NCI-H2196 treated with DMSO at 0.1 percent for 48 hours (cell line): ENCODE measurements at regions not wholly inside any gene's neighbourhood (a gene's known extent, or its start where the extent isn't known, plus 50 kb on each side); places are given as distances from the start of the nearest gene placed in this dataset.
"Not testable (repeated sequence)": the region's sequence is repeated elsewhere in the genome, so short reads cannot be mapped to it uniquely, and the experiment has no call there.

Experiments
- DNase-seq: peaks from one replicate; lab custom pipeline; 2025; ENCODE audit not compliant: unreplicated experiment; lab: John Stamatoyannopoulos, UW

GRCh38 chr13:38415233-38415632 is 65.6 kb downstream of the UFM1 start:
- no peak for DNase-seq

DNA sequence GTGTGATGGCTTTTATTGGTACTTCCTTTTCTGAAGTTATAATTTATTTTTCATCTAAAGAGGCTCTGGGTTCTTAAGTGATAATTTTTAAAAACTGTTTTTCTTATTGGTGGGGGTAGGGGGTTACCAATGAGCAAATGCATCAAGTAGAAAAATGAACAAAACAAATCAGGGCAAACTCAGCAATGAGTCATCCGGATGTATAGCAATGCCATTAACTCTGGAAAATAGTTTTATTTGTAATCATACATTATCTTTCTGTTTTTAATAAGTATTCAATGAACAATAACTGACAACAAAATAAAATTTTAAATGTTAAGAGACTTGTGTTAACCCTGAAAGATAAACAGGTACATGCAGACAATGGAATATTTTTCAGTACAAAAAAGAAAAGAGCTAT is 67.6 kb downstream of the UFM1 start:
- no peak for DNase-seq

- no peak for DNase-seq
These were observed 68.1 kb downstream of the UFM1 start for GRCh38 chr13:38417727-38418126.

GRCh38 chr13:38418286-38418685 is 68.6 kb downstream of the UFM1 start:
- DNase-seq, result no peak

DNA sequence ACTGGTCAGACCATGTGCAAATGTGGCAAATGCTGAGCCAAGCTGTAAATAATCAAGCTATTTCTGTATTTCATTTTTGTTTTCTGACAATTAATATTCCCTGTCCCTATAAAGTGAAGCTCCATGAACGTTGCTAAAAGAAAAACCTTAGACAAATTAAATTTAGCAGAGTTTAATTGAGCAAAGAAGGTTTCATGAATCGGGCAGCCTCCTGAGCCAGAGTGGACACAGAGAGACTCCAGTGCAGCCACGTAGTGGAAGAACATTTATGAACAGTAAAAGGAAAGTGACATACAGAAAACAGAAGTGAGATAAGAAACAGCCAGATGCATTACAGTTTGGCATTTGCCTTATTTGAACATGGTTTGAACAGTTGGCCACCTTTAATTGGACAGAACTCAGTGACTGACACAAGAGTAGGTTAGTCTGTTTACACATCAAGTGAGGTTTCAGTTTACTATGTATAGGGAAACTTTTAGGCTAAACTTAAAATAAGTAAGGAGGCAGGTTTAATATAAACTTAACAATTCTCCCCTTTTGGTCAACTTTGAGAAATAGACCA is 69.7 kb downstream of the UFM1 start:
- DNase-seq, result no peak

GRCh38 chr13:38421590-38422560 is 72.2 kb downstream of the UFM1 start:
- DNase-seq, result no peak

- no peak for DNase-seq
These were observed 80.3 kb downstream of the UFM1 start for GRCh38 chr13:38429916-38430315.

GRCh38 chr13:38430796-38431195 is 81.1 kb downstream of the UFM1 start:
- DNase-seq, result no peak

DNA sequence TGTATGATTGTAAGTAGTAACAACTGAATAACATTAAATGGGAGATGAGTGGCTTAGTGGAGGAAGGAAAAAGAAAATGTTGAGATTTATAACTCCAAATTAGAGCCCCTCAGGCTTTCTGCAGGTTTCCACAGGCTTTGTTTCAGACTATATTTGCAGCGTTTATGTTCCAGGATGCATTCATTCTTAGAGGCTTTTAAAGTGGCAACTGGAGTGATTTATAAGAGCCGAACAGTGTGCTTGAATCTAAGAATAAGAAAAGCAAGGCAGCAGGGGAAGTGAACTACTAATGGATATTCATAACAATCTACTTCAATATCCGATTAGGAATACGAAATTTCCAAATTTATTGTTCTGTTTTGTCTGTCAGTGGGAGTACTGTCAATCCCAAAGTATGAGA is 91.0 kb downstream of the UFM1 start:
- DNase-seq, result no peak

- DNase-seq, result no peak
These were observed 95.3 kb downstream of the UFM1 start for GRCh38 chr13:38444904-38445303.

DNA sequence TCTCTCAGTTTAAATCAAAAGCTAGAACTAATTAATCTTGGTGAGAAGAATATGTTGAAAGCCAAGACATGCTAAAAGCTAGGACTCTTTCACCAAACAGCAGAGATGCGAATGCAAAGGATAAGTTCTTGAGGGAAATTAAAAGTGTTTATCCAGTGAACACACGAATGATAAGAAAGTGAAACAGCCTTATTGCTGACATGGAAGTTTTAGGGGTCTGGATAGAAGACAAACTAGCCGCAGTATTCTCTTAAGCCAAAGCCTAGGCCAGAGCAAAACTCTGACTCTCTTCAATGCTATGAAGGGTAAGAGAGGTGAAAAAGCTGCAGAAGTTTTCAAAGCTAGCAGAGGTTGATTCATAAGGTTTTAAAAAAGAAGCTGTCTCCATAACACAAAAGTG is 103.0 kb downstream of the UFM1 start:
- DNase-seq, result no peak

GRCh38 chr13:38462605-38463004 is 113.0 kb downstream of the UFM1 start:
- DNase-seq, result no peak

- no peak for DNase-seq
These were observed 113.4 kb downstream of the UFM1 start for GRCh38 chr13:38463048-38463447.

- DNase-seq, result not testable (repeated sequence)
These were observed 122.8 kb downstream of the UFM1 start for GRCh38 chr13:38472411-38472810.

GRCh38 chr13:38473305-38473704 is 123.7 kb downstream of the UFM1 start:
- DNase-seq, result no peak

DNA sequence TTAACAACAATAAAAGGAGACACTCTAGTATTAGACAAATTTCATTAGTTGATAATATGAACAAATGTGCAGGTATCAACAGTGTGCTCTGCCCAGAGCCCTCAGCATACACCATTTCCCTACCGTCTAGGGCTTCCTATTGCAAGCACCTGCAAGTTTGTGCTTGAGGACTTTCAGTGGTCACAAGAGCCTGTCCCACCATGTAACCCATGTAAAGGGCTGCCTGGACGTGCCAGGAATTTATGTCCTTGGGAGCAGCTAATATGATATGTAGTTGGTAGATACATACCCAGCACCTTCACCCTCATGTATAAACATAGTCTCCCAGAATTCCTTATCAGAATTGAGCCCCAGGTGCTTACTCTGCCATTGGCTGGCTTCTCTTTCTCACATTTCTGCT is 128.0 kb downstream of the UFM1 start:
- no peak for DNase-seq

DNA sequence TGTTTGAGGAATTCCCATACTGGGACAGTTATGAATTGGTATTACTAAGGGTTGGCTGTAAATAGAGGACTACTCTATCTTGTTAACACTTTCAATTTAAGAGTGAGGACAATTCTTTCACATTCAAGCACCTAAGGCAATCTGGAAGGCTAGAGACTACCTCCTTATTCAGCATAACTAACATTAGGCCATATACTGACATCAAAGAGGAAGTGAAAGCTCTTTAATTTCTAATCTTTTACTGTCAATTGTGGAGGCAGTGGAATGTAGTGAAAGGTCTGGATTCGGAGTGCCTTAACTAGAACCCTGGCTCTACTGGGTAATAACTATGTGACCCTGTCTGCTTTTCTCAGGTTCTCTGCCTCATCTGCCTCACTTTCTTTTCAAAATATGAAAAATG is 134.0 kb downstream of the UFM1 start:
- no peak for DNase-seq

DNA sequence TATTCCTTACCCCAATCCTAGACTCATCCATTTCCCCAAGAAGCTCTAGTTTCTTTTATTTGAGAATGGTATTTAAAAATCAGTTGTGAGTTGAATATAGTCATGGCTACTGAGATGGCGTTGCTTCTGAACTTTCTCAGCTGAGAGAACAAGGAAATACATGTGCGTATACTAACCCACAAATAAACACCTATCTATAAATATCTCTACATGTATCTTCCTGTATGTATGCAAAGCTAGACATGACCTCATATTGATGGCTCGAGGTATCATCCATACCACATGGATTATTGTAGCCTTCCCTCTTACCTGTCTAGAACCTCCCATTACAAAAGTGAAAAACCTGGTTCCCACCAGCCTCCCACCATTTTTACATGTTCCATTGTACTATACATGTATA is 141.0 kb downstream of the UFM1 start:
- DNase-seq, result no peak

DNA sequence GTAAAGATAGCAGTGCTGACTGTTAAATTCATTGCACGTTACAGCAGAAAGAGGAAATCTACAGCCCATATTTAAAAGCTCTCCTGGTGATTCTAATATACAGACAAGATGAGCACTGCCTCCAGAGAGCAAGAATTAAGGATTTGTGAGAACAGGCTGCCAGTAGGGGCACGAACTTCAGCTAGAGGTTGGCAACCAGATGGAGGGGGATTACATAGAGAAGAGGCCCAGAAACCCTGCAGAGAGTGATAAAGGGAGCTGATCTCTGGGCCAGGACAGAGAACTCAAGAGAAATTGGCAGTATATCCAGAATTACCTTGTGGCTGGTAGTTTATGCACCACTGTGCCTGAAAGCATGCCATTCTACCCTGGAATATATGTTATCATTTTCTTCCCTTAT is 144.8 kb downstream of the UFM1 start:
- no peak for DNase-seq

DNA sequence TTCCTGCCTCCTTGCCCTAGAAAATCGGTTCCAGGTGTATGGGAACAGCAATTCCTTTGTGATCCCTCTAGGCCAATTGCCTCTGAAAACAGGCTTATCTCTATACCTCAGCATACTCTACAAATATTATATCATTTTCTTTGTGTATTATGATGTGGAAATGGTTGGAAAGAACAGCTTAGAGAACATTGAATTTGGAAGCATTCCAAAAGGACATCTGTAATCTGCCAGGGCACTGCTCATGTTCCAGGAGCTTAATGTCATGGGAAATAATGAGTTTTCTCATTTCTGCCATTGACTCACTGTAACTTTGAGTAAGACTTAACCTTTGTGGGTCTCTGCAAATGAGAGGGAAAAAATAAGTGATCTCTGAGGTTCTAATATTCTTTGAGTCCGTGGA is 147.3 kb downstream of the UFM1 start:
- no peak for DNase-seq

- no peak for DNase-seq
These were observed 148.6 kb downstream of the UFM1 start for GRCh38 chr13:38498271-38498670.

DNA sequence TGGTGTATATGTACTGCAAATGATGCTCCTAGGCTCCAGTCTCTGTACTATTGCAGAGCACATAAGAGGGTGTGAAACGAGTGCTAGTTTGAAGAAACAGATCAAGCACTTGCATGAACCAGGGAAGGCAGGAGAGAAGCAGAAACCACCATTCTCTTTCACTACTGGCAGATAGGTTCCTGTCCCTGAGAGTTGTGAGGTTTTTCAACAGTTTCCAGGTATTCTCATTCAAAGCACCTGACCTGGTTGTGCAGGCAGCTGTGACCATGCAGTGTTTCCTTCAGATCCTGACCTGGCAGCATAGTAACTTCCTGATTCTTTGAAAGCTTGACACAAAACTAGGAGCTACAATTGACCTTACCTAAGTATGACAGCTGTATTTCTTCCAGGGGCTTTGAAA is 164.9 kb downstream of the UFM1 start:
- no peak for DNase-seq

GRCh38 chr13:38518328-38518727 is 168.5 kb upstream of the FREM2 start:
- DNase-seq, result no peak
